ENCODE measurements at regions not wholly inside any gene's neighbourhood (a gene's known extent, or its start where the extent isn't known, plus 50 kb on each side); places are given as distances from the start of the nearest gene placed in this dataset.
A peak's percentile ranks its signal among the peaks of the same experiment; 100 is the strongest.

- no peaks in the 10 kb centered on the region for H3K36me3 ChIP-seq (ENCODE audit: insufficient read depth, low read length, poor library complexity, severe bottlenecking)
- POLR2A ChIA-PET (ENCODE audit: low non-redundant PET) = no interaction called here
- H3K9me3 ChIP-seq (ENCODE audit: low read depth, low read length, poor library complexity, severe bottlenecking) = no peaks in the 10 kb centered on the region
- intact Hi-C loops (cut with micrococcal nuclease; ENCODE audit: unreplicated experiment) = loop anchor here (5.0 kb wide), 3 partner anchors 93 to 342 kb away; no protein-coding TSS in a partner anchor
- peaks cover 8% of the 10 kb centered on the region for H3K4me1 ChIP-seq (ENCODE audit: insufficient read depth, low read length, poor library complexity, severe bottlenecking)
- BruUV-seq (replicated peaks) = no TSS peak
- no peak overlapping the region for H3K4me3 ChIP-seq (ENCODE audit: low read depth, low read length, poor library complexity, severe bottlenecking)
- TF ChIP-seq CTCF (conservative IDR thresholded peaks at IDR 0.05; ENCODE audit: low read depth, low read length) (peak; percentile 33; the same call in 1 of the 2 replicates), EZH2 (IDR thresholded peaks at IDR 0.05; ENCODE audit: borderline replicate concordance, low read depth, low read length, poor library complexity, severe bottlenecking) (no peak)
- CTCF ChIA-PET = interaction anchor here (0.6 kb wide), 1 partner anchor 122 kb away, joined by 3 read pairs; no protein-coding TSS in a partner anchor
- no peaks in the 10 kb centered on the region for H3K27me3 ChIP-seq (replicated peaks; ENCODE audit: insufficient read depth, low read depth, low read length, poor library complexity)
- H3K27ac ChIP-seq (ENCODE audit: low read depth, low read length, poor library complexity, severe bottlenecking) = no peak overlapping the region
- DNase-seq (ENCODE audit: low spot score) = peak; percentile 56
These were observed 105.3 kb upstream of the CLDN14 start for GRCh38 chr21:36584980-36585940.

GRCh38 chr21:36587388-36587787 is 107.5 kb upstream of the CLDN14 start:
- ChIA-PET CTCF (no interaction called here), POLR2A (ENCODE audit: low non-redundant PET) (no interaction called here)
- Histone ChIP-seq H3K27me3 (replicated peaks; ENCODE audit: insufficient read depth, low read depth, low read length, poor library complexity) (no peaks in the 10 kb centered on the region), H3K4me1 (ENCODE audit: insufficient read depth, low read length, poor library complexity, severe bottlenecking) (peaks cover 8% of the 10 kb centered on the region), H3K4me3 (ENCODE audit: low read depth, low read length, poor library complexity, severe bottlenecking) (no peak overlapping the region), H3K36me3 (ENCODE audit: insufficient read depth, low read length, poor library complexity, severe bottlenecking) (no peaks in the 10 kb centered on the region), H3K9me3 (ENCODE audit: low read depth, low read length, poor library complexity, severe bottlenecking) (no peaks in the 10 kb centered on the region), H3K27ac (ENCODE audit: low read depth, low read length, poor library complexity, severe bottlenecking) (no peak overlapping the region)
- BruUV-seq (replicated peaks) = no TSS peak
- TF ChIP-seq EZH2 (IDR thresholded peaks at IDR 0.05; ENCODE audit: borderline replicate concordance, low read depth, low read length, poor library complexity, severe bottlenecking) (no peak), CTCF (conservative IDR thresholded peaks at IDR 0.05; ENCODE audit: low read depth, low read length) (no peak)
- intact Hi-C loops (cut with micrococcal nuclease; ENCODE audit: unreplicated experiment) = loop anchor here (5.0 kb wide), 3 partner anchors 95 to 340 kb away; no protein-coding TSS in a partner anchor
- DNase-seq (ENCODE audit: low spot score) = no peak

GRCh38 chr21:36589352-36589971 is 109.5 kb upstream of the SIM2 start:
- ChIA-PET CTCF (no interaction called here), POLR2A (ENCODE audit: low non-redundant PET) (no interaction called here)

More at GRCh38 chr21:36589352-36589971, 109.5 kb upstream of the SIM2 start:
- intact Hi-C loops (cut with micrococcal nuclease; ENCODE audit: unreplicated experiment) = loop anchor here (5.0 kb wide), 3 partner anchors 97 to 338 kb away; no protein-coding TSS in a partner anchor
- BruUV-seq (replicated peaks) = no TSS peak
- peak overlapping the region; percentile 4 for H3K27ac ChIP-seq (ENCODE audit: low read depth, low read length, poor library complexity, severe bottlenecking)
- peak; percentile 81 for DNase-seq (ENCODE audit: low spot score)
- H3K27me3 ChIP-seq (replicated peaks; ENCODE audit: insufficient read depth, low read depth, low read length, poor library complexity) = no peaks in the 10 kb centered on the region
- H3K4me3 ChIP-seq (ENCODE audit: low read depth, low read length, poor library complexity, severe bottlenecking) = no peak overlapping the region
- peaks cover 8% of the 10 kb centered on the region for H3K4me1 ChIP-seq (ENCODE audit: insufficient read depth, low read length, poor library complexity, severe bottlenecking)
- no peaks in the 10 kb centered on the region for H3K9me3 ChIP-seq (ENCODE audit: low read depth, low read length, poor library complexity, severe bottlenecking)
- no peaks in the 10 kb centered on the region for H3K36me3 ChIP-seq (ENCODE audit: insufficient read depth, low read length, poor library complexity, severe bottlenecking)
- TF ChIP-seq CTCF (conservative IDR thresholded peaks at IDR 0.05; ENCODE audit: low read depth, low read length) (peak; percentile 83), EZH2 (IDR thresholded peaks at IDR 0.05; ENCODE audit: borderline replicate concordance, low read depth, low read length, poor library complexity, severe bottlenecking) (no peak)

Data from A673 (cell line).